HG03354 (cell line): ENCODE measurements at regions not wholly inside any gene's neighbourhood (a gene's known extent, or its start where the extent isn't known, plus 50 kb on each side); places are given as distances from the start of the nearest gene placed in this dataset.
"Not testable (repeated sequence)": the region's sequence is repeated elsewhere in the genome, so short reads cannot be mapped to it uniquely, and the experiment has no call there.

ENCODE experiments used
- ATAC-seq: cut with Tn5 transposase; IDR thresholded peaks from one replicate; pipeline ENCODE4 v1.9.1; 2021; ENCODE audit warnings: mild to moderate bottlenecking; ENCODE audit not compliant: unreplicated experiment, poor library complexity, severe bottlenecking

DNA sequence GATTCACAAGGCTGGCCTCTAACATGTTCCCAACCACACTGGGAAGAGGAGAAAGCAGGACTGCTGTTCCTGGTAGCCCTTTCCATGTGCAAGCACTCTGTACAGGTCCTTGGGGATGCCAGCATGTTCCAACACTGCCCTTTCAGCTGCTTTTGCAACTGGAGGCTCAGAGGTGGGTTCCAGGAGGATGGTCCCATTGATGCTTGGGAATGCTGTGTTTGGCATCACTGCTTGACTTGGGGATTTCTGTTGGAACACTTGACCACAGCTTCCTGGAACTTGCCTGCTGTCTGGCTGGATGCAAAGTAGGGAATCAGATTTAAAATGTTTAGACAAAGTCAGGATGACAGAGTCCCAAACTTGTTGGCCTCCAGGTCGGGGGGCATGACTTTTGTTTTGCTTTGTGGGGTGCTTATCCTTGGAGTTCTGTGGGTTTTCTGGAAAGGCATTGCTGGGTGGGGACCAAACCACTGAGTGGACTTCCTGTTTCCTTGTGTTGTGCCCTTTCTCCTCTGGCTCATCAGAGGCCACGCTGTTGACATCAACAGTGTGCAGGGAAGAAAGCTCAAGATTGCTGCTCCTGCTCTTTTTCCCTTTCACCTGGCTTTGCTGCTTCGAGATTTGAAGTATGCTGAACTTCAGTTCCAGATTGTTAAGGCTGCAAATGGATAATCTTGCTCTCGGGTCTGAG lies 148.5 kb upstream of the RPS23 start:
- no peak for ATAC-seq

DNA sequence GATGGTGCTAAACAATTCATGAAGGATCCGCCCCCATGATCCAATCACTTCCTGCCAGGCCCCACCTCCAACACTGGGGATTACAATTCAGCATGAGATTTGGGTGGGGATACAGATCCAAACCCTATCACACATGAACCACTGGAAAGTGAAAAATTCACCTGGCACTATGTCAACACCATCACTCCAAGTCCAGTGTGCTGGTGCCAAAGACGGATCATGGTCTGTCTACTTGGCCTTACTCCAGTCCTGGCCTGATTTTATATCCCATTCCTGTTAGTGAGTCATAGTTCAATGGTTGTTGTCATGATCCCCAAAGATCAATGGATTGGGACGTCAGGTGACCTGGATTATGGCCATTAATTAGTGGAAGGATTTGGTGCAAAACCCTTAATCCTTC lies 147.4 kb upstream of the RPS23 start:
- ATAC-seq = no peak

DNA sequence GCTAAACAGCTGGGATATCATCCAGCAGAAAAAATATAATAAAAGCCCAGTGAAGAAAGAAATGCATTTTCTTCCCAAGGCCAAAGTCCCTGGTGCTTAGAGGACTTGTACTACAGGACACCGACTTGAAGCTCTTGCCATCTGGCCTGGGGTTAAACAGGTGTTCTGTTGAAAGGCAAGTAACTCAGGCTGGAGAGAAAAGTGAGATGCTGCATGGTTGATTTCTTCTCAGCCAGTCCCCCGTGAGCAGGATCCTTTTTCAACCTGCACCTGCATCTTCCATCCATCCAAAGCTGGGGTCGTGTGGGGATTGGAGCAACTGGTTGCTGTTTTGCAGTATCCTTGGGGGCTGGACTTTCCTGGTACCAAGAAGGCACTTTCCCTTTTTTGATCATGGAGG lies 146.1 kb upstream of the RPS23 start:
- ATAC-seq = no peak

DNA sequence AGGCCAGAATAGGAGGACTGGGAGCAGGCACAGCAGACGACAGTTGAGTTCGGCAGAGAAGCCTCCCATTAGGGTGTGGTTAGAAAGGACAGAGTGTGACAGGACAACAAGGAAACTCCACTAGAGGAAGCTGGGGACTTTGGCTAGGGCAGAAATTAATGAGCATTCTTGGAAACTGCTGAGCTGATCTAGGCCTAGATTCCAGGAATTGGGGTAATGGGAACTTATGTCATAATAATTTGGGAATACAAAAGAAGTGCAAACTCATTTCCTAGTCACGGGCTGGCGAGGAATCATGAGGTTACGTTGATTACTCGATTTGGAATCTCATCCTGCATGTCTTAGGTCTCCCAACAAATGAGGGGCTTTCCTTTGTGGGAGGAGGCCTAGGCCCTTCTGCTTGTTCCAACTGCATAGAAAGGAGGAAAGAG lies 144.6 kb upstream of the RPS23 start:
- no peak for ATAC-seq

DNA sequence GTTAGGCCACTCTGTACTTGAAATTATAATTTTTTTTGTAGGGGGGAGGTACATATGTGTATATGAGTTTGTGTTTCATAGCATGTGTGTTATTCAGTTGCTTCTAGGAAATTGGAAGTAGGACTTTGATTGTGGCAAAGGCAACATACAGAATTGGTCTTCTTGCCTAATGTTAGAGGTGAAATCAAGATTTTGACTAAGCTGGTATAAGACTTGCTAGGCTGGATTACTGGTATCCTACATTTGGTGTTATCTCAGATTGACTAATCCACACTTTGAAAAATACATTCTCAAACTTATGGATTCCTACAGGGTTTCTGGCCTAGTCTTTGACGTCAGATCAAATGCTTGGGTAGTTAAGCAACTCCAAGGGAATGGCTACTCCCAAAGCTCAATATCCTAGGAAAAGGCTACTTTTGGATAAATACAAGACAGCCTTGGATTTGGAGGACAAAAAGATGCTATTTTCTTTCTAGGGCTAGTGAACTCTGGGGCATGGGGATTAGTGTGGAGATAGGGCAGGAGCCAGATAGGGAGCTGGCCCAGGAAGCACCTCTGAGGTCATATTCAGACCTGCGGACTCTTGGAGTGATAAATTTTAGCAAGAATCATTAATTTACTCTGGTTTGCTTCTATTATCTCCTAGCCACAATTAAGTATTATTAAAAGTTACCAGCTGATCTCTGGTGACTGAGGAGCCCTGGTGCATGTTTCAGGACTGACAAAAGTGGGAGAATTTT lies 144.0 kb upstream of the RPS23 start:
- no peak for ATAC-seq

DNA sequence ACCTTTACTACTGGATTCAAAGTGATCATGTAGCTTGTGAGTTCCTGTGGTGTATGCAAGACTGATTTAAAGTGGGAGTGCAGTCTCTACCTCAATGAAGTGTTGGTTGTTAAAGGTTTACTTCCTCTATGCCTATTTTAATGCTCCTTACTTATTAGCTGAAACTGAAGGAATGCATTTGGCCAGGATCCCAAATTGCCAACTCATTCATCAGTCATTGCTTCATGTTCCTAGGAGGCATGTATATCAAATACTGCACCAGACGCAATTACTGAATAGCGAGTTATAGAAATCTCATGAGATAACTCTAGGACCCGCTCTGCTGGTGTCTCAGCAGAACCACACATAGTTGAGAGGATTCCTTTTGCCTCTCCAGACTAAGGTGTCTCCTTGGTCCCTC lies 143.0 kb upstream of the RPS23 start:
- ATAC-seq = no peak

DNA sequence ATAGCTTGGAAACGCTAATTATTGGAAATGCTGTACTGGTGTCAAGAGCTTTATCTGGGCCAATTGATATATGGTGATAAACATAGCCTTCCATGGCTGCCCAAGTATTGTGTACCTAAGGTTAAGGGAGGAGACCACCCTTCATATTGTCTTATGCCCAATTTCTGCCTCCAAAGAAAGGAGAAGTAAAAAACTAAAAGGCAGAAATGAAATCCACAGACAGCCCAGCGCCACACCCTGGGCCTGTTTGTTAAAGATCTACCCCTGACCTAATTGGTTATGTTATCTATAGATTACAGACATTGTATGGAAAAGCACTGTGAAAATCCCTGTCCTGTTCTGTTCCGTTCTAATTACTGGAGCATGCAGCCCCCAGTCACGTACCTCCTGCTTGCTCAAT lies 142.4 kb upstream of the RPS23 start:
- not testable (repeated sequence) for ATAC-seq

DNA sequence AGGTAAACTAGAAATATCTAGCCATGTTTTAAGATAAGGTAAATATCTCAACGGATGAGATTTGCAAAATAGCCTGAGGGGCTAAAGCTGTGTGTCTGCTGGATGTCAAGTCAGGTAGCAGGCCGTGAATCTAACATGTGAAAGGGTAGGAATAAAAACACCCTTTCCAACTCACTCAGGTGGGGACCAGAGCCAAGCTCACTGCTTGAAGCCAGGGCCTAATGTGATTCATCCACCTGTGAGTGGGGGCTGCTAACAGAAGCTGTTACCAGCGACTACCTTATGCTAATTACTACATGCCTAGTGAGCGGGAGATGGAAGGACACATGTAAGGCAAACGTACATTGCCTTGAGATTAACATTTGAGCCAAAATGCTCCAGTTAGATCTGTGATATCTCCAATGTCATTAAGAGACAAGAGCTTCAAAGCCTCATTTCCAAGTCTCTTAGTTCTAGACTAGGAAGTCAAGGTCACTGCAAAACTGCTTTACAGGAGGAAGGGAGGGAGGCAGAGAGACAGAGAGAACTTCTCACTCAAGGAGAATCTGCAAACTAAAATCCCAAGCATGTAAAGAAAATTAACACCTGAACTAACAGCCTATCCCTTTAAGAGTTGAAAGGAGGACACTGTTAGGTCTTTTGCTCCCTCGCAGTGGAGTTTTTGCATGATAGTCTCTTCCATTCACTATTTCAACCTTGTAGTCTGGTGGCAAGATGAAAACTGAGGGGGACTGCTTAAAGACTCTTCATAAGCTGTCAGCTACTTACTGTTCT lies 141.6 kb upstream of the RPS23 start:
- no peak for ATAC-seq

DNA sequence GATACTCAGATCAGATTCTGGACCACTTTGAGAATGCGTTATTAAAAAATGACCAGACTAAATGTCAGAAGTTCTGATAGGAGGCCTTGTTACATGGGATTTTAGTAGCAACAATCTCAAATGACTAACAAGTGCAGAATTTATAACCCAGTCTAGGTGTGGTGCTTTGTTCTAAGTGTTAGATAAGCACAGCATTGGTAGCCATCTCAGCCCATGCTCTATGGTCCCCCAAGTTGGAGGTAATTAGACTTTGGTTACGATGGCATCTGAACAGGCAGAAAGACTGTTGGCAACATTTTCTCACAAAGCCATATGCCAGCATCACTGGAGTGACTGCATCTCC lies 140.4 kb upstream of the RPS23 start:
- no peak for ATAC-seq

DNA sequence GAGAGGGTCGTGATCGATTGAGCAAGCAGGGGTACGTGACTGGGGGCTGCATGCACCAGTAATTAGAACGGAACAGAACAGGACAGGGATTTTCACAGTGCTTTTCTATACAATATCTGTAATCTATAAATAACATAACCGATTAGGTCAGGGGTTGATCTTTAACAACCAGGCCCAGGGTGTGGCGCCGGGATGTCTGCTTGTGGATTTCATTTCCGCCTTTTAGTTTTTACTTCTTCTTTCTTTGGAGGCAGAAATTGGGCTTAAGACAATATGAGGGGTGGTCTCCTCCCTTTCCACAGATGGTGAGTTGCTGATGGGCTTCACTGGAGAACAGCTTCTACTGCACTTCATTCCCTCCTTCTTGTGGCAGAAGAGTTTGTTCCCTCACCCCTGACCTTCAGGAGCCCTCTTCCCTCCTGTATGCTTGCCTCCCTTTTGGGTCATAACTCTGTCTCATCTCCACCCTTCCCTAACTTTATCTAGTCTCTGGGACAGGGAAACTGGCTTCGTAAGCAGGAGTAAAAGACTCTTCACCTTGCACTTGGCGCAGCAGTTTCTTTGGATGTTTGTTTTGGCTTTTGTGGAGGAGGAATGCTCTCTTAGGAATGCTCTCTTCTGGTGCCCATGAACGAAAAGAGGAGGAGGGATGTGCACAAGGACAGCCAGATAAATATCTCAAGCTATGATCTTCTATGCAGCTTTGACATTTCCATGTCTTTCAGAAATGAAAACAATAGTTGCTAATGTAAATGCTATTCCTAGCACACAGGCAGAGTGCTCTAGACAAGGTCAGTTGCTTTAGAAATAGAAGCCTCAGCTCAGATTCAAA lies 139.8 kb upstream of the RPS23 start:
- no peak for ATAC-seq

DNA sequence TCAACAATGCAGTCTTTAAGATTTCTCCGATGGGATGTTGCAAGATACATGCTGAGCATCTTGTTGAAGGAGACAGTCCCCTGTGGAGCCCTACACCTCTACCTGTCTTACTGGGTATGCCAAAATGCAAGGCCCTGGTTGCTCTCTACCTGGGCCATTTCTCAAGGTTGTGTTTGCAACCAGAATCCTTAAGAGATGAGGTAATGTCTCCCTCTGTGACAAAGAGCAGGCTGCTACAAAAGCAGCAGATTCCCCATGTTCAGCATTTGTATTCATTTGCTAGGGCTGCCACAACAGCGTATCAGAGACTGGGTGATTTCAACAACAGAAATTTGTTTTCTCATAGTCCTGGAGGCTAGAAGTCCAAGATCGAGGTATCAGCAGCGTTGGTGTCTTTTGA lies 138.4 kb upstream of the RPS23 start:
- no peak for ATAC-seq

DNA sequence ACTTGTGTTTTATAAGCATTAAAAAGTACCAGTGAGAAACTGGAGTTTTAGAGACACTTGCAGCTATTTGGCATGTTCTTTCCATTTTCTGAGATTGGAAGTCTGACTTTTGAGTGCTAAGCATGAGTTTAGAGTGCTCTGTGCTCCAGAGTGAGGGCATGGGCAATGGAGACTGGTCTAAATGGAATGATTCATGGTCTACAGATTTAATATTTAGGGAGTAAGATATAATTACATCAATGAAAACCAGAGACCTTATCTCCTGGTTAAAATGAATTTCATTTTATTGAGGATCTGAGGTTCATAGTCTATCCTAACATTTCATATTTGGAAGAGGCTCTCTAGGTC lies 135.9 kb upstream of the RPS23 start:
- ATAC-seq = no peak

DNA sequence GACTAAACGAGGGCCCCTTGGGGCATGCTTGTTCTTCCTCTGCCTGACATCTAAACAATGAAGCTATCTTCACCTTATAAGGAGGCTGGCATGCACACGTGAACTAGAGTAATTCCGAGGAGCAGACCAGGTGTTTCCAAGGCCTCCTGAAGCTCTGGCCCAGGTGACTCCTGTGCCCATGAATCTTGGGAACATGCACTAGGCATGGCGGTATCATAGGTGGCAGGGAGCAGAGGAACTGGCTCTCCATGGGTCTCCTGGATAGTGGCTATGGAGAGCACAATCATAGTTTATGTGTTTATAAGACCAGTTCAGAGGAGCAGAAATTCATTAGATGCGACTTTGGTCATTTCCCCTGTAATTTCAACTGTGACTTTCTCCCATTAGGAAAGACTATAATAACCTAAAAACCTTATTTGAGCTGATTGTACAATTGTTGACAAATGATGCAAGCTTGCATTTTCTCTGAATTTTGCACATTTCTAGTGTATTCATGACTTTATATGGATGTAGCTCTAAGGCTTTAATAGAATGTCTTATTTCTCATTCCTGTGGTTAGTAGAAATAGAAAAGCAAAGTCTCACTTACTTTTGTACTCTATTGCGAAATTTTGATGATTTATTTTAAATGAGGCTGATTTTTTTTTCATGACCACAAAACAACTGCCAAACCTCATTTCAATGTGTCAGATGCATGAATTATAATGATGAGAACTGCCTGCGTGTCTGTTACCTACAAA lies 135.3 kb upstream of the RPS23 start:
- no peak for ATAC-seq

DNA sequence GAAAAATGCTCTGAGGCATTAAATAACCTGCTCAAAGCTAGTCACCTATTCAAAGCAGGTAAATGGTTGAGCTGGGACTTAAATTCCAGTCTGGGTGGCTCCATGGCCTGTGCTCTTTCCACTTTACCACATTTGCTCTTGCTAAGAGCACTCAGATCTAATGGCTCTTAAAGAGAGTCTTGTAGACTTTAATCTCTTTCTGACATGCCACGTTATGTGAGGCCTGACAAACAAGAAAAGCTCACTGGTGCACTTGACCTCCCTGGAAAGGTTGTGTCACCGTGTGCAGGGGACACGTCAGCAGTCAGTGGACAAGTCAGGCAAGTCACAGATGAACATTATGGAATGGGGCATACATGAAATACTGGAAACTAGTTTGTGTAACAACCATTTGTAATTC lies 129.9 kb upstream of the RPS23 start:
- no peak for ATAC-seq

DNA sequence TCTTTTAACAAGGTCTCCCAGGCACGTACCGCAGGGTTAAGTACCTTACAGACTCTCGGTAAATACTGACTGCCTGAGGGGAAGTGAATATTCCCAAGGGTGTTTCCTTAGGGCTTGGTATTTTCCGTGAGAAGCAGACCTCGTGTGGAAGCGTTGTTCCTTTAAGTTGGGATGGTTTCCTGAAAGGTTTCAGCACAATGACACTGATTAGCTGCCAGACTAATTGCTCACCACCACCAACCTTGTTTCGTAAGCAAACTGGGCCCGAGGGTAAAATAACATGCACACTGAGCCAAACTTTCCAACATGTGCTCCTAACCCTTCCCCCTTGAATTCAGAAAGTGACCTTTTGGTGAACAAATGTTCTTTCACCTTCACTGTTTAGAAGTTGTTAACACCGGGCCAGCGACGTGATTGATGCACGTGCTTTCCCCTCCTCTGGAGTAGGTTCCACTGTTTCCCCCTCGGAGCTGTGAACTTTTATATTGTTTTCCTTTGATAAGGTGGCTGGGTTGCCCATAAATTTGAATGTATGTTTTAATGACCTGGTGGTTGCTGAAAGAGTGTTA lies 128.1 kb upstream of the RPS23 start:
- ATAC-seq = no peak

DNA sequence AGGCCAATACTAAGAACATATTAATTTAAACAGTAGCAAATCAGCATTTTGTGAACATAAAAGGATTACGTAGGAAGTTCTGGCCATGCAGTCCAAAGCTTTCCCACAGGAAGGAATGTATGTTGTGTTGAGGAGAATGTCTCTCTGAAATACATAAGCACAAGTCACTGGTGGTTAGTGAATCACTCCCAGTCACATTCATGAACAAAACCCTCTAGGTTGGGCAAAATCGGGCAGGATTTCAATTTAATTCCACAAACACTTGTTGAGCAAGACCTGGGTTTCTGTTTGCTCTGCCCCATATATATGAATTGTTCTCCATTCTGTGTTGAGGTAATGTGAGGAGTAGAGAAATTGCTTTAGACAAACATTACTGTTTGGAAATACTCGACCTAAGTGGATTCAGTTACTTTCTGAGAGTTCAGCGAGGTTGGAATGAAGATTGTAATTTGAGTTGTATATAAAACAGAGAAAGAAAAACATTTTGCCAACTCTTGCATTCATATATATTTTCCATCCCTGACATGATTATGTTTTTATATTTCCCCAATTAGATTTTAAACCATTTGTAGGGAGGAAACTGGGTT lies 127.6 kb upstream of the RPS23 start:
- ATAC-seq = no peak

DNA sequence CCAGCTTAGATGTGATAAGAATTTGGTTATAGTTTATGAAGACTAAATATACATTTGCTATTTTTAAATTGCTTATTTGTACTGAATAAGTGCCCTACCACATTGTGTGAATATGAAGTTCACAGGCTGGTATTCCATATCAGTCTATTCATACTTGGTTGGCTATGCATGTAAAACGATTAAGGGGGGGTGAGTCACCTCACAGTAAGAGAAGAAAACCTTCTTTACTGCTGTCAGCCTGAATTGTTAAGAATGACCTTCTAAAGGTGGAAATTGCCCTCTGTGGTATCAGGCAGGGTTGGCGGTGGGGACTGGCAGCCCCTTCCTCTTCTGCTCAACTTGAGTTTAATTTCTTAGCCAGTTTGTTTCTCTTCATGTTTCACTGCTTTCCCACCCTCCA lies 127.0 kb upstream of the RPS23 start:
- no peak for ATAC-seq

DNA sequence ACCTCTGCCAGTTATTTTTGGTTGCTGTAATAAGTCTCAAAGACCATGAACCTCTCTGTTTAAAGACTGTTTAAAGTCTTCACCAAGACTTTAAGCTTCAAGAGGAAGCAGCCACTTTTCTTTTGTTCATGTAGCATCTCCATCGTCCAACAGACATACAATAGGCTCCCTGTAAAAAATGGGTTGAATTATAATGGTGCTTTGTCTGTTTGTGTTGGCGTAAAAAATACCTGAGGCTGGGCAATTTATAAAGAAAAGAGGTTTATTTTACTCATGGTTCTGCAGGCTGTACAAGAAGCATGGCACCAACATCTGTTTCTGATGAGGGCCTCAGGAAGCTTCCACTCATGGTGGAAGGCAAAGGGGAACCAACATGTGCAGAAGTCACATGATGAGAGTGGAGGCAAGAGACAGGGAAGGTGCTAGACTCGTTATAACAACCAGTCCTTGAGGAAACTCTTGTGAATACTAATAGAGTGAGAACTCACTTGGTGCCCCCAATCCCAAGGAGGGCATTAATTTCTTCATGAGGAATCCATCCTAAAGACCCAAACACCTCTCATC lies 126.3 kb upstream of the RPS23 start:
- ATAC-seq = no peak

DNA sequence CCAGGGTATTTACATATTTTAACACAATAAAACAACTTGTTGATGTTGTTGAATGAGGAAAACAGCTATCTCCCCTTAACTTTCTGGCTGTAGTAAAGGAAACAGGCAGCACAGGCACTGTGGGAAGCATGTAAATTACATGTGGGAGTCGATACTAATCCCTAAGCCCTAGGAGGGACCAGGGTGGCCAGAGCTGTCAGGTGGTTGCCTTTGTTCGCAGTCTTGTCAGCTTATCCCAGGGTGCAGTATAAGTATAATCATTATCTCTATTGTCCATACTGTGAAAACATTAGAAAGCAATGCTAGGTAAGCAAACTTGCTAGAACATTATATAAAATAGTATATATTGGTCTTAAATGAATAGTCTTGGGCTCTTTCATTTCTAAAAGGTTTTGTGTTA lies 125.6 kb upstream of the RPS23 start:
- ATAC-seq = no peak
